Gastrocnemius medialis (tissue), 4 donors: ENCODE measurements at regions not wholly inside any gene's neighbourhood (a gene's known extent, or its start where the extent isn't known, plus 50 kb on each side); places are given as distances from the start of the nearest gene placed in this dataset.

Experiments used
- ATAC-seq, 2 donors: fragments of 150-250 bp; one replicate each; pipeline ENCODE4 v1.9.1; 2016
- DNase-seq, 2 donors: peaks; one replicate each; pipeline ENCODE4 v3.0.0-alpha.2; 2019
- H3K27ac ChIP-seq, 4 donors: fragments of 200-600 bp; sonication (generic); 1 replicate in 1 of 4; 2 replicates in 3 of 4; pipeline ENCODE4 v1.5.1; 2016 to 2018; ENCODE audit warnings: mild to moderate bottlenecking in 2 of 4, moderate library complexity in 1 of 4
- H3K27me3 ChIP-seq, 3 donors: fragments of 200-600 bp; sonication (generic) in 2 of 3; 1 replicate in 1 of 3; 2 replicates in 2 of 3; pipeline versions ENCODE4 v1.5.1 to v1.6.0; 2016 to 2019; ENCODE audit warnings: mild to moderate bottlenecking in 1 of 3, moderate library complexity in 1 of 3
- H3K36me3 ChIP-seq, 2 donors: fragments of 200-600 bp; sonication (generic) in 1 of 2; one replicate each; pipeline ENCODE4 v1.5.1; 2017 to 2018
- H3K4me1 ChIP-seq, 2 donors: fragments of 200-600 bp; sonication (generic) in 1 of 2; one replicate each; pipeline ENCODE4 v1.5.1; 2016 to 2017; ENCODE audit warnings: mild to moderate bottlenecking in 2 of 2
- H3K4me3 ChIP-seq, 4 donors: fragments of 200-600 bp; sonication (generic) in 3 of 4; 1 replicate in 1 of 4; 2 replicates in 3 of 4; pipeline ENCODE4 v1.5.1; 2016 to 2019; ENCODE audit warnings: mild to moderate bottlenecking in 2 of 4
- H3K9me3 ChIP-seq, 3 donors: fragments of 200-600 bp; sonication (generic) in 2 of 3; 1 replicate in 1 of 3; 2 replicates in 2 of 3; pipeline ENCODE4 v1.5.1; 2016 to 2019
- CTCF ChIP-seq, 5 experiments: fragments of 450-650 bp in 3 of 5; fragments of 200-600 bp in 2 of 5; sonication (generic) in 2 of 5; IDR thresholded peaks in 4 of 5; conservative IDR thresholded peaks in 1 of 5; 1 replicate in 4 of 5; 2 replicates in 1 of 5; pipeline ENCODE4 v1.5.1; 2016 to 2019; ENCODE audit warnings: antibody characterized with exemption in 5 of 5, mild to moderate bottlenecking in 3 of 5, moderate library complexity in 3 of 5
- POLR2A ChIP-seq, 2 donors: fragments of 450-650 bp; IDR thresholded peaks; one replicate each; pipeline ENCODE4 v1.6.1; 2017; ENCODE audit warnings: antibody characterized with exemption in 2 of 2, mild to moderate bottlenecking in 2 of 2, moderate library complexity in 2 of 2
- in situ Hi-C, 4 donors: fragments of 200-750 bp; cut with MboI; loops; one replicate each; pipeline versions ENCODE4 v1.15.0 to v1.8.0; 2017; ENCODE audit warnings: low sequenced_read_pairs in 4 of 4
- intact Hi-C: fragments of 100-400 bp; cut with DNase I; formaldehyde crosslinking; loops from one replicate; pipeline ENCODE4 v1.15.1; 2023; ENCODE audit warnings: low total_unique reads

GRCh38 chr10:10886861-10887531, 130.7 kb upstream of the CELF2 start:
- ATAC-seq (no peak), DNase-seq (no peak)
- TF ChIP-seq POLR2A (IDR thresholded peaks at IDR 0.05): no peak
- no peak for TF ChIP-seq CTCF (IDR thresholded peaks at IDR 0.05 in 4 of 5, conservative IDR thresholded peaks at IDR 0.05 in 1 of 5)
- H3K27me3 ChIP-seq: no peaks in the 10 kb centered on the region
- no peaks in the 10 kb centered on the region for H3K36me3 ChIP-seq
- H3K27ac ChIP-seq: no peak overlapping the region
- no peaks in the 10 kb centered on the region for H3K9me3 ChIP-seq
- peaks cover 5 to 8% of the 10 kb centered on the region in 2 donors for H3K4me1 ChIP-seq
- in situ Hi-C loops (no loop called here), intact Hi-C loops (no loop called here)
- no peak overlapping the region for H3K4me3 ChIP-seq

- Histone ChIP-seq H3K36me3 (no peaks in the 10 kb centered on the region), H3K27ac (peak overlapping the region; percentile 40 to 71 (median 70)), H3K4me3 (no peak overlapping the region), H3K9me3 (no peaks in the 10 kb centered on the region), H3K4me1 (peaks cover 12 to 15% of the 10 kb centered on the region in 2 donors), H3K27me3 (no peaks in the 10 kb centered on the region)
- ATAC-seq (peak; percentile 98 to 99), DNase-seq (peak; percentile 57 to 59)
- intact Hi-C loops: loop anchor here (1.0 to 5.0 kb wide), 3 partner anchors 20 to 146 kb away; partner anchors contain the start of gene CELF2
- TF ChIP-seq POLR2A (IDR thresholded peaks at IDR 0.05): peak in 1 of 2 donors; percentile 24
- TF ChIP-seq CTCF (IDR thresholded peaks at IDR 0.05 in 4 of 5, conservative IDR thresholded peaks at IDR 0.05 in 1 of 5): no peak
- in situ Hi-C loops: no loop called here
Measured at GRCh38 chr10:10891124-10892082, 126.3 kb upstream of the CELF2 start.

- Histone ChIP-seq H3K9me3 (no peaks in the 10 kb centered on the region), H3K36me3 (no peaks in the 10 kb centered on the region), H3K27me3 (no peaks in the 10 kb centered on the region), H3K27ac (peak overlapping the region in 2 of 4 donors; percentile 70 to 71), H3K4me3 (no peak overlapping the region), H3K4me1 (peaks cover 12 to 15% of the 10 kb centered on the region in 2 donors)
- in situ Hi-C loops: no loop called here
- peak in 1 of 2 donors; percentile 18 for DNase-seq
- intact Hi-C loops: loop anchor here (5.0 kb wide), 2 partner anchors 125 to 145 kb away; partner anchors contain the start of gene CELF2
- no peak for ATAC-seq
- no peak for TF ChIP-seq POLR2A (IDR thresholded peaks at IDR 0.05)
- TF ChIP-seq CTCF (IDR thresholded peaks at IDR 0.05 in 4 of 5, conservative IDR thresholded peaks at IDR 0.05 in 1 of 5): no peak
Measured at GRCh38 chr10:10892290-10892875, 125.3 kb upstream of the CELF2 start.

- intact Hi-C loops: no loop called here
- ATAC-seq (no peak), DNase-seq (peak in 1 of 2 donors; percentile 18)
- in situ Hi-C loops: no loop called here
- Histone ChIP-seq H3K9me3 (no peaks in the 10 kb centered on the region), H3K36me3 (no peaks in the 10 kb centered on the region), H3K4me1 (peaks cover 3% of the 10 kb centered on the region in 2 donors), H3K4me3 (no peak overlapping the region), H3K27ac (no peak overlapping the region), H3K27me3 (no peaks in the 10 kb centered on the region)
- TF ChIP-seq CTCF (IDR thresholded peaks at IDR 0.05 in 4 of 5, conservative IDR thresholded peaks at IDR 0.05 in 1 of 5) (no peak), POLR2A (IDR thresholded peaks at IDR 0.05) (no peak)
Measured at GRCh38 chr10:10897400-10897799, 120.3 kb upstream of the CELF2 start.
